AG09309 (cell line): ENCODE measurements at regions not wholly inside any gene's neighbourhood (a gene's known extent, or its start where the extent isn't known, plus 50 kb on each side); places are given as distances from the start of the nearest gene placed in this dataset.
"Not testable (repeated sequence)": the region's sequence is repeated elsewhere in the genome, so short reads cannot be mapped to it uniquely, and the experiment has no call there.

Source experiments
- DNase-seq: peaks from one replicate; pipeline ENCODE4 v3.0.0-alpha.2; 2010; ENCODE audit warnings: low read depth
- H3K4me3 ChIP-seq: 2 replicates; pipeline ENCODE4 v1.5.1; 2011; ENCODE audit warnings: mild to moderate bottlenecking, low read depth, low read length, moderate library complexity; ENCODE audit not compliant: control insufficient read depth
- CTCF ChIP-seq: IDR thresholded peaks from 2 replicates; pipeline ENCODE4 v1.5.1; 2011; ENCODE audit warnings: mild to moderate bottlenecking, low read depth, low read length, inconsistent platforms; ENCODE audit not compliant: insufficient read depth, control insufficient read depth; ENCODE audit errors: missing control alignments

- no peak overlapping the region for H3K4me3 ChIP-seq
- peak; percentile 20 for DNase-seq
- no peak for TF ChIP-seq CTCF
These were observed 350.9 kb downstream of the SPRY2 start for GRCh38 chr13:79990048-79990447.

- peak; percentile 24 for DNase-seq
These were observed 351.7 kb downstream of the SPRY2 start for GRCh38 chr13:79989217-79989661.

GRCh38 chr13:79988573-79988972 lies 352.4 kb downstream of the SPRY2 start:
- no peak for TF ChIP-seq CTCF
- DNase-seq: peak; percentile 71
- H3K4me3 ChIP-seq: no peak overlapping the region

More at GRCh38 chr13:79989217-79989661, 351.7 kb downstream of the SPRY2 start:
- H3K4me3 ChIP-seq: no peak overlapping the region
- TF ChIP-seq CTCF: no peak

GRCh38 chr13:79987761-79988160 lies 353.2 kb downstream of the SPRY2 start:
- H3K4me3 ChIP-seq: no peak overlapping the region
- no peak for DNase-seq
- no peak for TF ChIP-seq CTCF

GRCh38 chr13:79987323-79987722 lies 353.6 kb downstream of the SPRY2 start:
- no peak overlapping the region for H3K4me3 ChIP-seq
- no peak for DNase-seq
- TF ChIP-seq CTCF: no peak

- no peak for DNase-seq
- H3K4me3 ChIP-seq: no peak overlapping the region
- no peak for TF ChIP-seq CTCF
These were observed 354.0 kb downstream of the SPRY2 start for GRCh38 chr13:79986890-79987289.

GRCh38 chr13:79974935-79975650 lies 365.8 kb downstream of the SPRY2 start:
- not testable (repeated sequence) for DNase-seq, H3K4me3 ChIP-seq
